NCI-H146 (cell line): ENCODE measurements at regions not wholly inside any gene's neighbourhood (a gene's known extent, or its start where the extent isn't known, plus 50 kb on each side); places are given as distances from the start of the nearest gene placed in this dataset.
A peak's percentile ranks its signal among the peaks of the same experiment; 100 is the strongest.
"Not testable (repeated sequence)": the region's sequence is repeated elsewhere in the genome, so short reads cannot be mapped to it uniquely, and the experiment has no call there.

Experiments used
- DNase-seq: peaks from one replicate; lab custom pipeline; 2025; lab: John Stamatoyannopoulos, UW

DNA sequence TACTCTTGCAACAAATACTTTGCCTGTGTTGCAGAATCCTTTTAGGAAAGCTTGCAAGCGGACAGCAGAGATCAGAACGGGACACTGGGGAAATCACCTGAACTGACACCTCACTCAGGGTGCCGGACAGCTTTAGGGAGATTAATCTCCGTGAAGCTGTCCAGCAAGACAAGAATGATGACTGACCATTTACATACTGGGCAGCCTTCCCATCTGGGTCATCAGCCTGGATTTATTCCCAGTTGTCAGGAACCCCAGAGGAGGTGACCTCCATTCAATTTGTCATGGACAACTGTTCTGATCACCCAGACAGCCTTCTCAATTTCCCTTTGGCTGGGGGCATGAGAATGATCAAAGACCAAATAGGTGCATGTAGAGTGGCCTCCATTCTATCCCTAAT lies 93.0 kb upstream of the EGFL6 start:
- DNase-seq = no peak

DNA sequence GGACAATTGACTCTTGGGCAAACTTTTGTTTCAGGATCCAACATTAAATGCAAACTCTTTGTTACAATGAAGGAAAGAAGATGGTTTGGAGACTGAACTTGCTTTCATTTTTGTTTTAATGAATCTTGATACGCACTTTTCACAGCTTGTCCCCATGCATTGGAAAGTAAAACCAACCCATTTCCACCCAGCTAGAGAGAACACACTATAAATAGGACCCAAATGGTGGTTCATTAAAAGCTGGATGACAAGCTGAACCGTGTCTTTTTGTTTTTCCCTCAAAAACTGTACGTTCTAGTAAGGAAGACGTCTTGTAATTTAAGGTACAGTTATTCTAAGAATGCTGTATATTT lies 95.3 kb upstream of the EGFL6 start:
- no peak for DNase-seq

DNA sequence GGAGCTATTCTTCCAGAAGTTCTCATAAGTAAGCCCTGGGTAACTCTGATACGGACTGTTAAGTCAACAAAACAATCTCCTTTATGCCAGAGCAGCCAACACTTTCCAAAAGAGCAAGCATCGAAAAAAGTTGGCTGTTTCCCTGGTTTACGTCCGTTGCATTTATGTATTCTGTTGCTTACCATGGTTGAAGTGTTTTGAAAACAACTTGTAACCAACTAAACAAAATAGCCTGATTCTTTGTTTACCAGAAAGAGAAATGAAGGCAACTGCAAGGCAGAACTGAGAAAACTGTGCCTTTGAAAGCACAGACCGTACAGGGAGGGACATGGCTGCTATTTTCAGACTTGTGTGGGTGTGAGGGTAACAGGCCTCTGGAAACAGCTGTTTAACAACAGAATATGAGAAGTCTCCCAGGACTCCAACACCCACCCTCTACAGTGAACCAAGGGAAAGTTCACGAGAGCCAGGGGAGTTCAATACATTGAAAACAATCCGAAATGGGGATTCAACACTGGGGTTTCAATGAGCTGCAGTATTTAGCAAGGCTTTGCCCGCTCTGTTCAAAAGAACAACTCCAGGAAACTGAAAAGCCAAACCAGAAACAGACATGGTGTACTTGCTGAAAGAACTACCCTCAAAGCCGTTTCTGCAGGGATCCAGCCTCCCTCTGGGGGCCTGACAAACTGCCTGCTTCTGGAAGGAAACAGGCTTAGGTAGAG lies 95.8 kb upstream of the EGFL6 start:
- no peak for DNase-seq

DNA sequence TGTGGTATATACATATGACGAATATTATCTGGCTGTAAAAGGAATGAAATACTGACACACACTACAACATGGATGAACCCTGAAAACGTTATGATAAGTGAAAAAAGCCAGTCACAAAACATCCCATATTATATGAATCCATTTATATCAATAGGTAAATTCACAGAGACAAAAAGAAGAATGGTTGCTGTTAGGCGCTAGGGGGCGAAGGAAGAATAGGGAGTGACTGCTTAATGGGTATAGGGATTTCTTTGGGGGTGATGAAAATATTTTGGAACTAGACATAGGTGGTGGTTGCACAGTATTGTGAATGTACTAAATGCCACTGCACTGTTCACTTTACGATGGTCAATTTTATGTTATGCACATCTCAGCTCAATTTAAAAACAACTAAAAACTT lies 96.4 kb upstream of the EGFL6 start:
- no peak for DNase-seq

DNA sequence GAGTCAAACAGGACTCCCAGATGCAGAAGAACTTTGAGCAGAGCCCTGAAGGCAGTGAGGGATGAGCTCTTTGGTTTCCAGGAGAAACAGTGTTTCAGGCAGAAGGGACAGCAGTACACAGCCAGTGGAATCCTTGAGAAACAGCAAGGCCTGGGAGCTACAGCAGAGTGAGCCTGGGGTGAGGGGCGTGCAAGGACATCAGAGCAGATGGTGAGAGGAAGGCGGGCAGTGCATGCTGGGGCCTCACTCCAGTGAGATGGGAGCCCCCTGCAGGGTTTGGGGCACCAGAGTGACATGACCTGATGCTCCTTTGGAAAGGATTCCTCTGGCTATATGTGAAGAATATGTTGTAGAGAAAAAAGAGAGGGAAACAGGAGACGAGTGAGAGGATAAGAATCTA lies 98.1 kb upstream of the EGFL6 start:
- peak; percentile 21 for DNase-seq

DNA sequence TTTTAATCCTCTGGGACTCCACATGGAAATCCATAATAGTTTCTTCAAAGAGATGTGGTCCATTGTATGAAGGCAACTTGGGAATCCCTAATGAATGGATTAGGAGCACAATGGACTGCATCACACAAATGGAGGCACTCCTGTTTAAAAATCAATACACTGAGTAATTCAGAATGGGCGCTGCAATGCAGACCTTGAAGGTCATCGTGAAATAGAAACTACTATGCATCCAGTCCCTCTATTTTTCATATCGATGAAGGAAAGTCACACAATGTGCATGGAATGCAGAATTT lies 98.8 kb upstream of the EGFL6 start:
- peak; percentile 10 for DNase-seq

DNA sequence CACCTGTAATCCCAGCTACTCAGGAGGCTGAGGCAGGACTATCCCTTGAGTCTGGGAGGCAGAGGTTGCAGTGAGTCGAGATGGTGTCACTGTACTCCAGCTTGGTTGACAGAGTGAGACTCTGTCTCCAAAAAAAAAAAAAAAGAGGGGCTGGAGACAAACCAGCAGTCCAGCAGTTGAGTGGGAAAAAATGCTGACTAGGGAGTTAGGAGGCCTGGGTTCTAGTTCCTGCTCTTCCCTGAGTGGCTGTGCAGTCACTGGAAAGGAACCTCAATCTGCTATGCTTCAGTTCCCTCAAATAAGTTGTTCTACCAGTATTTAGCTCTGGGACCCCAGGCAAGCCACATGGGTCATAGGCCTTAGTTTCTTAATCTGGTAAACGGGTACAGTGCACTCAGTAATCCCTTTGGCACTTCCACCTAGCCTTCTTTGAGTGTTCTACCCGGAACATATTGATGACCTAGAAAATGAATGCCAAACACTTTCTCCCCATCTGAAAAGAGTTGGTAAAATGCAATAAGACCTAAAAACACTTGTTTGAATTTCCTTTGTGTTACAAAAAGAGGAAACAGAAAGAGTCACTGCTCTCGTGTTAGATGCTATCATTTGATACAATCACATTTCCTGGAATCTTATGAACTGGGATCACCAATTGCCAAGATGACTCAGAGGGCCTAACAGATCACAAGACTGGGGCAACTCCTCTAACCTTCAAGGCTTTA lies 99.3 kb upstream of the EGFL6 start:
- no peak for DNase-seq

DNA sequence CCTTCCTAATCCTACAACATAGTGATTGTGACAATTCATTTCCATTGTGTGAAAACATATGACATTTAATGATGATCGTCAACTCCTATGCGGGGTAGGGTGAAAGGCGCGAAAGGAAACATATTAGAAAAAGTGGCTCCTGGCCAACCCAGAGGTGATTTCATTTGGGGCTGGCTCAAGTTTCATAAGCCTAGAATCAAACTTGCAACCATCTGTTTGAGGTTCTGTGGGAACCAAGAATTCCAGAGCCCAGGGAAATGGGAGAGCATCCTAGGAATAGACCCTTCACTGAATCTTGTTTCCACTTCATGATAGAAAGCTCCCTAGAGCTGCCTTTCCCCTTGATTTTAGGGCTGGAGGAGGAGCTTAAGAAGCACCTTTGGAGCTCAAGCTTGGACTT lies 101.3 kb upstream of the EGFL6 start:
- DNase-seq = no peak

DNA sequence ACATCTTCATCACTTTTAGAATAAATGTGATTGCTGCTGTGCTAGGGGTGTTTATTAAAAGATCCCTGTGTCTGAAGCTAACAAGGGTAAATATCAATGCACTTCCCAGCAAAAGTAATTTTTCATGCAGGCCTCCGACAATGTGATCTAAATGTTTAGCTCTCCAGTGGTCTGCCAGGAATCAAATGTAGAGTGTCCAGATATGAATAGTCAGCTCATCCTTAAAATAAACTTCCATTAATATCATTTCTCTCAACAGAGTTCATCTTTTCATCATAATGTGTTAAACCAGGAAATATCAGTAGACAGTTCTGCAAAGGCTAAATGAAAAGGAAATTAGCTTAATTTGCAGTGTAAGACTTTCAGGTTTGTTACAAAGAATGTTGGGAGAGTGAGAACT lies 102.2 kb upstream of the EGFL6 start:
- DNase-seq = no peak

DNA sequence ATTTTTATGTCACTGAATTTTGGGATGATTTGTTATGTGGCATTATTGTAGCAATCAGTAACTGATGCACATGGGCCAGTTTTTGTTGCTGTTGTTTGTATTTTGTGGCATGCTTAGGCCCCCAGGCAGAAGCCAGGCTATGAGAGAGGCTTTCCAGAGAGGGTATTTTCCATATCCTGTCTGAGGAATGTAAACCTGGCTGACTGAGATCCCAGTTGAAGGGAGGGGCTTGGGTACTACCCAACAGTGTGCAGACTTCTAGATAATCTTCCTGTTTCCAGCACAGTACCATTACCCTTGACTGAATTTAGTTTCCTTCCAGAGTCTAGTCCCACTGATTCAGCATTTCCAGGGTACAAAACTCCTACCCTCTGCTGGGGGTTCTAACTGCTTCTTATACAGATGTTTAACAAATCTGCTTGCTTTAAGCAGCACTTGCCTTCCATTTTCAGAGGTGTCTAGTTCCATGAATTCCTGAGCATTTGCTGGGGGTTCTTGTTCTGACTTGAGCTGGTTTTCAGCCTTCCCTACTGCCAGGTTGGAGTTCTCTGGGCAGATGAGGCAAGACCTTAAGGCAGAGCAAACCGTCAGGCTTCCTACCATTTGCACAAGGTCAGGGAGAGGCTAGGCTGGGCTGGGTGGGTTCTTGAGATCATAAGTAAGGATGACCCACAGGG lies 104.7 kb upstream of the EGFL6 start:
- no peak for DNase-seq

DNA sequence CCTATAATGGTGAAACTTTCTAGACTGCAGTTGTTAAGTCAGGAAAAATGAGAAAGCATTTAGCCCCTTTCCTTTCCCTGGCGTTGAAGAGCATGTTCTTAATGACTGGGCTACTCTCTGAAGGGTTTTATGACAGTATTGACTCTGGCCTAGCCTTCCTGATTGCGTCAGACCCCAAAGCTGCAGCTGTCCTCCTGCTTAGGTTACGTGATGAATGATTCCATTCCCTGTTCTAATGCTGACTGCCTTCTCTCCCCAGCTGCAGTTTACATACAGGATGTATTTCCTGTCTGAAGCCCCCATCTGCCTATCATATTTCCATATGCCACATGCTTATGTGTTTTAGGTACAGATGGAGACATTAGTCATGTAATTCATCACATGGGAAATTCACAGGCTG lies 105.8 kb upstream of the EGFL6 start:
- peak; percentile 84 for DNase-seq

DNA sequence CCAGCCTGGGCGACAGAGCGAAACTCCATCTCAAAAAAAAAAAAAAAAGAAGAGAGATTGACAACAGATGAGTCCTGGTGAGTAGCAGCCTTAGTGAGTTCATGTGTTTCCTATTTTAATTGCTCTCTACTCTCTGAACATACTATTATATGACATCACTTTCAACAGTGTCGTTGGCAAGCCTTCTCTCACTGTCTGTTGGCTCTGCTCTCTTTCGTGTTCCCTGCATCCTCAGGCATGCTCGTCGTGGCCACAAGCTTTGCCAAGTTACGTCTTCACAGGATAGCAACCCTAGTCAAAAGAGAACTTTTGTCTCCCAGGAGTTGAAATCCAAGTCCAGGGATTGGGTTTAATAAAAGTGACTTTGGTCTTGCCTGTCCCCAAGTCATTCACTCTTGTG lies 117.1 kb upstream of the EGFL6 start:
- DNase-seq = no peak

DNA sequence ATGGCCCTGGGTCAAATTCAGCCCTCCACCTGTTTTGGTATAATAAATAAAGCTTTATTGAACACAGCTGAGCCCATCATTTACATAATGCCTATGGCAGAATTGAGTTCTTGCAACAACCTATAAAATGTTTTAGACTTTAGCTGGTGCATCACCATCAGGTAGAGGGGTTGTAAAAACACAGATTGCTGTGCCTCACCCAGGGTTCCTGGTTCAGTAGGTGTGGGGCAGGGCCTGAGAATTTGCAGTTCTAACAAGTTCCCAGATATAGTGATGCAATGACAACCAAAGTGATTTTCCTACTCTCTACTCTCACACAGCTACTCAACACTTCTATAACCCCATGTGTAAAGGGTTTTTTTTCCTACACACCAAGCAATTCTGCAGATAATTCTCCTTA lies 120.0 kb upstream of the EGFL6 start:
- no peak for DNase-seq

DNA sequence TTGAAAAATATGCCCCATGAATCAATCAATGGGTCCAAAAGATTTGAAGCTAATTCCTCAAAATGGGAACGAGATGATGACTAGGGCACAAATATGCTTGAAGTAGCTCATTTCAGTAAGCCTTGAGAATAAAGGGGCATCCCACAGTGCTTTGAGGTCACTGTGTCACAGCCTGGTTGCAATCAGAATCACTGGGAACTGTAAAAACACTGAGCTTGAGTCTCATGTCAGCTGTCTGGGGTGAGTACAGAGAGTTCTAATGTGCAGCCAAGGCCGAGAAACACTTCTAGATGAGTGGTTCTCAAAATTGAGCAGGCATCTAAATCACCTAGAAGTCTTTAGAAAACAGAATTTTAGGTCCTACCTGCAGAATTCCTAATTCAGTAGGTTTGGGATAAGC lies 120.5 kb upstream of the EGFL6 start:
- DNase-seq = no peak

DNA sequence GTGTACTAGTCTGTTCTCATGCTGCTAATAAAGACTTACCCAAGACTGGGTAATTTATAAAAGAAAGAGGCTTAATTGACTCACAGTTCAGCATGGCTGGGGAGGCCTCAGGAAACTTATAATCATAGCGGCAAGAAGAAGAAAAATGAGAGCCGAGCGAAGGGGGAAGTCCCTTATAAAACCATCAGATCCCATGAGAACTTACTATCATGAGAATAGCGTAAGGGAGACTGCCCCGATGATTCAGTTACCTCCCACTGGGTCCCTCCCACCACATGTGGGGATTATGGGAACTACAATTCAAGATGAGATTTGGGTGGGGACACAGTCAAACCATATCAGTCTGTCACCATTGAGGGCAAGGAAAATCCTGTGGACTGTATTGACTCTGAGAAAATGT lies 121.8 kb upstream of the ATXN3L start:
- DNase-seq = not testable (repeated sequence)

DNA sequence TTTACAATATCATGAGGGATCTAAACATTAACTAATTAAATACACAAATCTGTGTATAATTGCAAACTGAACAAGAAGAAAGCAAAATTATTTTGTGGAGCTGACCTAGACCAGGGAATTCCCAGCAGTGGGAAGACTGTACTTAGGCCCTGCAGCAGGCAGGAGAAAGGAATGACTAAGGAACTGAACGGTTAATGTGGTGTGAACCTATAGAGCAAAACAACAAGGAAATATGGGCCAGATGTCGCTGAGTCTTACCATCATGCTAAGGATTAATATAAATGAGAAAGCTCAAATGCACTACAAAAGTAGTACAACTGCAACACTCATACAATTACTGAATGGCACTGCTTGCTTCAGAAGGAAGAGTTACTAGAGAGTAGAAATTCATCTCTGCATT lies 120.3 kb upstream of the ATXN3L start:
- no peak for DNase-seq

DNA sequence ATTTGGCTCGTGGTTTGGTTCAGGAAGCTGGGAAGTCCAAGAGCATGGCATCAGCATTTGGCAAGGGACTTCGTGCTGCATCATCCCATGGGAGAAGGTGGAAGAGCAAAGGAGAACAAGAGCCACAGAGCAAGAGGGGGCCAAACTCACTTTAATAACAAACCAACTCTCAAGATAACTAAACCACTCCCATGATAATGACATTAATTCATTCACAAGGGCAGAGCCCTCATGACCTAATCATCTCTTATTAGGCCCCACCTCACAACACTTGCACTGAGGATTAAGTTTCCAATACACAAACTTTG lies 113.4 kb upstream of the ATXN3L start:
- DNase-seq = no peak

DNA sequence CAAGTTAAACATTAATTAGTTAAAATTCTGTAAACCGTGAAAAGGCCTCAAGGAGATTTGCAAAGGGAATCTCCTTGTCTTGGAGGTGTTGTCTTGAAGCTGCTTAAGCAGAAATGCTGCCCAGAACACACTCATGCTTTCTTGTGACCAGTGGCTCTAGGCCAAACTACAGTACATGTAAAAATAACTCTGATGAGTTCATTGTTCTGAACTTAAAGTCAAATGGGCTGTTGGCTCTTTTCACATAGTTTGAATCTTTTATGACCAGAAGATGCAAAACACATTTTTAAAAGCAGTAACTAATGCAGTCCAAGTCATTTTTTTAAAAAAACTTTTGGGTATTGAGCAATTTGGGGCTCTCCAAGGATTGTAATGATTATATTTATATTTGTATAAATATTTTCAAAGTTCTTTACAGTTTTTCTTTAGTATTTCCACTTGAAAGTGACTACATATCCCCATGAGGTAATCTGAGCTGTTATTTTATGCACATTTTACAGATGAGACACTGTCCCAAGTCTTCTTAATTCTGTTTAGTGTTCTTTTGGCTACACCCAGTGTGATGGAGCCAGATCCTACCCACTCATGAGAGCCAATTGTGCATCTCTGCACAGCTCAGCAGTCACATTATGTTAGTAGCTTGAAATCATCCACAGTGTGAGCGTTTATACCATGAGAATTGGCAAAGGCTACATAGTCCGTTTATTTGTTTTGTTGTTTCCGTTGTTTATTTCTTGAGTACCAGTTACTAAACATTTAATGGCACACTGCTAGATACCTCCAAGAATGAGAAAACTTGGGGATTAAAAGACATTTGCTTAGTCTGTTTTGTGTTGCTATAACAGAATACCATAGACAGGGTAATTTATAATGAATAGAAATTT lies 112.8 kb upstream of the ATXN3L start:
- no peak for DNase-seq

DNA sequence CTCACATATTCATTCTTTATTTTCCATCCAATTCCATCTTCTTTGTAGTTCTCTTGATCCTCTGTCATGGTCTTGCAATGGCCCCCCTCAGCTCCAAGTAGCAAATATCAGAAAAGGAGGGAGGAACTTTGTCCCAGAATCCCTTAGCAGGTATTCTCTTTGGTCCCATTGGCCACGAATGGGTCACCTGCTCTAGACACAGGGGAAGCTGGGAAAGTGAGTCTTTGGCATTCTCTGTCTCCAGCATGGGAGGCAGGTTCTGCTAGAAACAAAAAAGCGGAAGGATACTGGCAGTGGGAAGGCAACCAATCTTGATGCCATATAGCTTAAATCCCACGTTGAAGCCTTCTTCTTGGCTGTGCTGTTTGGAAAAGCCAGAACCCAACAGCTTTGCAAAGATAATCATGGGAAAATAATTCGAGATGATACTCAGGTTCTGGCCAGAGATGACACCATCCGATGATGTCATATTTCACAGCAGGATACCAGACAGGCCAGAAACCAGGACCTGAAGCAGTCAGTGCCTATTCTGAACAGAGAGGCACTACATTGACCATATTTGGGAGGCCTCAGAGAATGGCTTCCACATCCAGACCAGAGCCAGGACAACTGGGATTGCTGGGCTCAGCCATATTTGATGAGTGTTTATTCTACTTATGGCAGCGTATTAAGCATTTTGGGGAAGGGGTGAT lies 110.4 kb upstream of the ATXN3L start:
- DNase-seq = no peak

DNA sequence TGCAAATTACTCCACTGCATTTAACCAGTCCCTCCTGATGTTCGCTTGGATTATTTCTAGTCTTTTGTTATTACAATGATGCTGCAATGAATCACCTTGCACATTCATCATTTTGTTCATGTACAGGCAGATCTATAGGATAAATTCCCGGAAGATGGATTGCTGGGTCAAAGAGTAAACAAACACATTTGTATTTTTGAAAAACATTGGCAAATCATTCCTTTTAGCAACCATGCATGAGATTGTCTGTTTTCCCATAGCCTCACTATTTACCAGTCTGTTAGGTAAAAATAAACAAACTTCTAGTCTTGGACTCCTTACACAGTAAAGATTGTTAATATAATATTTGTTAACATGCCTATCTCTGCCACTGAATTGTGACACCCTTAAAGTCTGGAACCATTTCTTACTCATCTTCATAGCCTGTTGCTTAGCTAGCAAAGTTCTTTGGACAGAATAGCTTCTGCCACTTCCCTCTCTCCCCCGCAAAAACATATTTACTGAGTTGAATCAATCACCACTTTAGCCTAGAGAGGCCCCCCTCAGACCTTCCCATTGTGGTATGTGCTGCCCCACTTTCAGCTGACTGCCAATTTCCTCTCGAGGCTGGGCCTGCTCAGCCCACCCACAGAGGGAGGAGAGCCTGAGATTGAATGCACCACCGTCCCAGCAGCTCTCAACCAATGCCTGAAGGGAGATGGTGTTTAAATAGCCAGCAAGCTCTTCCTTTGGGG lies 108.4 kb upstream of the ATXN3L start:
- peak; percentile 20 for DNase-seq

DNA sequence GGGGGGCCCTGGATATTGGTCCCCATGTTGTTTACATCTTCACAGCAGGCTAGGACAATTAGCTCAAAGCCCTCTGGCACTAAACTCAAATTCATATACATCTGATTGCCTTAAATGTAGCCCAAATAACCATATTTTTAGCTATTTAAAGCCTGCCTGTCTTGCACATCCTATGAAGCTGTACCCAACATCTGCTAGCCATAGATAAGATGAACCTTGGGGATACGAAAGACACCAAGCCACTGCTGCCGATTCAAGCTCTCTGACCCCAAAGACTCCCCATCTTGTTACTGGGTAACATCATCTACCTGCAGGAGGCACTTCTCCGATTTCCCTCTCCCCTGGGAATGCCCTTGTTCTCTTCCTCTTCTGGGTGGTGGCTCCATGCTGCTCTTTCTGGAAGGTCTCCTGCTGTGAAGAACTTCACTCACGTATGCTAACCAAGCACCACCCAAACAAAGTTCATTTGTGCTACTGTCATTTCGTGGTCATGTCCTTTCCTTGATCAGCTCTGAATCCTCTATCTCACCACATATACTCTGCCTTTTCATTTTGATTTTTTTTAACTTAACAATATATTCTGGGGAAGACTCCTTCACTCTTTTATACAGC lies 107.7 kb upstream of the ATXN3L start:
- DNase-seq = peak; percentile 28
